ENCODE measurements at regions not wholly inside any gene's neighbourhood (a gene's known extent, or its start where the extent isn't known, plus 50 kb on each side); places are given as distances from the start of the nearest gene placed in this dataset.

- TF ChIP-seq, protein P1, sequence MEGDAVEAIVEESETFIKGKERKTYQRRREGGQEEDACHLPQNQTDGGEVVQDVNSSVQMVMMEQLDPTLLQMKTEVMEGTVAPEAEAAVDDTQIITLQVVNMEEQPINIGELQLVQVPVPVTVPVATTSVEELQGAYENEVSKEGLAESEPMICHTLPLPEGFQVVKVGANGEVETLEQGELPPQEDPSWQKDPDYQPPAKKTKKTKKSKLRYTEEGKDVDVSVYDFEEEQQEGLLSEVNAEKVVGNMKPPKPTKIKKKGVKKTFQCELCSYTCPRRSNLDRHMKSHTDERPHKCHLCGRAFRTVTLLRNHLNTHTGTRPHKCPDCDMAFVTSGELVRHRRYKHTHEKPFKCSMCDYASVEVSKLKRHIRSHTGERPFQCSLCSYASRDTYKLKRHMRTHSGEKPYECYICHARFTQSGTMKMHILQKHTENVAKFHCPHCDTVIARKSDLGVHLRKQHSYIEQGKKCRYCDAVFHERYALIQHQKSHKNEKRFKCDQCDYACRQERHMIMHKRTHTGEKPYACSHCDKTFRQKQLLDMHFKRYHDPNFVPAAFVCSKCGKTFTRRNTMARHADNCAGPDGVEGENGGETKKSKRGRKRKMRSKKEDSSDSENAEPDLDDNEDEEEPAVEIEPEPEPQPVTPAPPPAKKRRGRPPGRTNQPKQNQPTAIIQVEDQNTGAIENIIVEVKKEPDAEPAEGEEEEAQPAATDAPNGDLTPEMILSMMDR (IDR thresholded peaks at IDR 0.05; ENCODE audit: low read depth, low read length, missing control alignments) = peak; percentile 17
- DNase-seq (ENCODE audit: low read depth) = no peak
- H3K4me3 ChIP-seq (ENCODE audit: low read depth, low read length) = no peak overlapping the region
- in situ Hi-C loops (cut with HindIII; ENCODE audit: low sequenced_read_pairs) = no loop called here
These were observed 367.1 kb upstream of the PDGFD start for GRCh38 chr11:104531075-104531474.

- H3K4me3 ChIP-seq (ENCODE audit: low read depth, low read length) = no peak overlapping the region
- DNase-seq (ENCODE audit: low read depth) = no peak
- TF ChIP-seq, protein P1 (IDR thresholded peaks at IDR 0.05; ENCODE audit: low read depth, low read length, missing control alignments) = no peak
- in situ Hi-C loops (cut with HindIII; ENCODE audit: low sequenced_read_pairs) = no loop called here
These were observed 366.0 kb upstream of the PDGFD start for GRCh38 chr11:104529906-104530305.

GRCh38 chr11:104529213-104529612 is 365.3 kb upstream of the PDGFD start:
- no peak for DNase-seq (ENCODE audit: low read depth)
- in situ Hi-C loops (cut with HindIII; ENCODE audit: low sequenced_read_pairs) = no loop called here
- TF ChIP-seq, protein P1 (IDR thresholded peaks at IDR 0.05; ENCODE audit: low read depth, low read length, missing control alignments) = no peak
- no peak overlapping the region for H3K4me3 ChIP-seq (ENCODE audit: low read depth, low read length)

GRCh38 chr11:104526006-104526405 is 362.1 kb upstream of the PDGFD start:
- TF ChIP-seq, protein P1 (IDR thresholded peaks at IDR 0.05; ENCODE audit: low read depth, low read length, missing control alignments) = no peak
- in situ Hi-C loops (cut with HindIII; ENCODE audit: low sequenced_read_pairs) = no loop called here
- DNase-seq (ENCODE audit: low read depth) = no peak
- no peak overlapping the region for H3K4me3 ChIP-seq (ENCODE audit: low read depth, low read length)

GRCh38 chr11:104525416-104525815 is 361.5 kb upstream of the PDGFD start:
- no peak overlapping the region for H3K4me3 ChIP-seq (ENCODE audit: low read depth, low read length)
- no peak for DNase-seq (ENCODE audit: low read depth)
- TF ChIP-seq, protein P1 (IDR thresholded peaks at IDR 0.05; ENCODE audit: low read depth, low read length, missing control alignments) = no peak
- in situ Hi-C loops (cut with HindIII; ENCODE audit: low sequenced_read_pairs) = no loop called here

- no peak overlapping the region for H3K4me3 ChIP-seq (ENCODE audit: low read depth, low read length)
- DNase-seq (ENCODE audit: low read depth) = no peak
- in situ Hi-C loops (cut with HindIII; ENCODE audit: low sequenced_read_pairs) = no loop called here
- TF ChIP-seq, protein P1 (IDR thresholded peaks at IDR 0.05; ENCODE audit: low read depth, low read length, missing control alignments) = no peak
These were observed 360.3 kb upstream of the PDGFD start for GRCh38 chr11:104524254-104524653.

GRCh38 chr11:104523611-104524010 is 359.7 kb upstream of the PDGFD start:
- TF ChIP-seq, protein P1 (IDR thresholded peaks at IDR 0.05; ENCODE audit: low read depth, low read length, missing control alignments) = no peak
- no peak for DNase-seq (ENCODE audit: low read depth)
- no peak overlapping the region for H3K4me3 ChIP-seq (ENCODE audit: low read depth, low read length)
- in situ Hi-C loops (cut with HindIII; ENCODE audit: low sequenced_read_pairs) = no loop called here
